ENCODE measurements at regions not wholly inside any gene's neighbourhood (a gene's known extent, or its start where the extent isn't known, plus 50 kb on each side); places are given as distances from the start of the nearest gene placed in this dataset.

GRCh38 chr11:13874597-13874996, 87.9 kb upstream of the SPON1 start:
- no peak for DNase-seq

DNA sequence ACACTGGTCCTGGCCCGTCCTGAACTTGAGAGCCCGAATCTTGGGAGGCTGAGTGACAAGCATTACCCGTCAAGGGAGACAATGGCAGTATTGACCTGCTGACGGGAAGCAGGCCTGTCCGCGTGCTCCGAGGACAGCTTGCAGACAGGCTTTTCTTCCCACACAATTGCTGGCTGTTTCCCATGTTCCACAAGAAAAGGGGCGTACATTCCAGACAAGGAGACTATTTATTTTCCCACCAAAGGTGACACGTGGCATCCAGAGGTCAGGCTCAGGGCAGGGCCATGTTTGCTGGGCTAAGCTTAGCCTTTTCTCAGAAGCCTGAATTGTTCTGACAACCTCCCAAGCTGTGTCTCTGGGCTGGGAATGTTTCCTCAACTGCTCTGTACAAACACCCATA, 86.9 kb upstream of the SPON1 start:
- DNase-seq, result no peak

GRCh38 chr11:13876423-13876822, 86.1 kb upstream of the SPON1 start:
- DNase-seq, result no peak

- no peak for DNase-seq
Measured at GRCh38 chr11:13878077-13878476, 84.4 kb upstream of the SPON1 start.

GRCh38 chr11:13880634-13881033, 81.9 kb upstream of the SPON1 start:
- DNase-seq, result no peak

DNA sequence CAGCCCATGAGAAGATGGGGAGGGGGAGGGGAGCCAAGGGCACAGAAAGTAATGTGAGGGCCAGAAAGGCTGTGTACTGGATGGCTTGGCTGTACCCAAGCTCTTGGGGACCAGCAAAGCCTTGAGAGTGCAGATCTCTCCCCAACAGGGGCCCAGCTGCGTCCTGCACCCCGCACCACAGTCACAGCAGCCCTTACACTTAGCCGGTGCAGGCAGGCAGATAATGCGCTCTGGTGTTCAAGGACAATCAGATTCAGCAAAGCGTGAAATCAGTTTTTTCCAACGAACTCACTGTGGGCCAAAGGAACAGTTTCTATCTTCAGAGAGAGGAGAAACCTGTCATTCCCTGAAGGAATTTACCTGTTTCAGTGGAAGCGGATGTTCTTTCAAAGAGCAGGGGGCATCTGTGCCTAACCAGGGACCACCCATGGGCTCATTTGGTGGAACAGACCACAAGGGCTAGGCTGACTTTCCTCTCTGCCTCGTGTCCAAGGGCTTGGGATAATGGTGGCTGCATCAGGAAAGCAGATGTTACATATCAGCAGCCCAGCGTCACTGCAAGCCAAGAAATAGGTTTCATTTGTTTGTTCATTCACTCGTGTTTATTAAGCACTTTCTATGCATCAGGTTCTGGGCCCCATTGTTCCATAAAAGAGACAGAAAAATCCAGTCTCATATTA, 81.2 kb upstream of the SPON1 start:
- DNase-seq, result no peak

DNA sequence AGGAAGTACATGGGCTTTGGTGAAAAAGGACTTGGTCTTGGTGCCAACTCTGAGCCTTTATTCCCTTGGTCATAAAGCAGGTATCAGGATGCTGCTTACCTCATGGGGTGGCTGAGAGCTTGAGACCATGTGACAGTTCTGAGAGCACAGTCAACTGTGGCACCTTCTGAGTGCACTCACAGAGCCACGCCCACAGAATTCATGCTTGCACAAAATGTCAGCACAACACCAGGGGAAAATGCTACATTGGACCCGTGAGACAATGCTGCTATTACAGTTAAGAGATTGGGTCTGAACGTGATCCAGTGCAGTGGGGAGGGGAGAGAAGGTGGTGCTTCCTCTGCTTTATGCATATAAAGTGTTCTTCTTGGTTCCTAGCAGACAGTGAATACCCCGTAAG, 79.5 kb upstream of the SPON1 start:
- DNase-seq, result peak; percentile 85

DNA sequence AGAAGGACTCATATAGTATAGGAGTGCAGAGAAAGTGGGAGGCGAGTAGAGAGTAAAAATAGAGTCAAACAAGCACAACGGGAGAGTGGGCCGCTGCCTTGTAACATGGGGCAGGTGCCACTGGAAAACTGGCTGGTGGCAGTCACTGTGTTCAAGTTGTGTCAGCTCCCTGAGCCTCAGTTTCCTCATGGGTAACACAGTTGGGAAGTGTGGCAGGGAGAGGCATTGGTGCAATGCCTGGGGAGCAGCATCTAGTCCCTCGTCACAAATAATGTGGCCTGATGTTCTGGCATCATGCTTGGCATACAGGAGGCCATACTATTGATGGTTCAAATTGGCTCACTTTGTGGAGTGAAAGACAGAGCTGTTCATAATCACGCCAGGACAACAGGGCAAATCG, 78.9 kb upstream of the SPON1 start:
- DNase-seq, result no peak

- DNase-seq, result no peak
Measured at GRCh38 chr11:13884158-13884799, 78.2 kb upstream of the SPON1 start.

- no peak for DNase-seq
Measured at GRCh38 chr11:13885083-13885482, 77.4 kb upstream of the SPON1 start.

DNA sequence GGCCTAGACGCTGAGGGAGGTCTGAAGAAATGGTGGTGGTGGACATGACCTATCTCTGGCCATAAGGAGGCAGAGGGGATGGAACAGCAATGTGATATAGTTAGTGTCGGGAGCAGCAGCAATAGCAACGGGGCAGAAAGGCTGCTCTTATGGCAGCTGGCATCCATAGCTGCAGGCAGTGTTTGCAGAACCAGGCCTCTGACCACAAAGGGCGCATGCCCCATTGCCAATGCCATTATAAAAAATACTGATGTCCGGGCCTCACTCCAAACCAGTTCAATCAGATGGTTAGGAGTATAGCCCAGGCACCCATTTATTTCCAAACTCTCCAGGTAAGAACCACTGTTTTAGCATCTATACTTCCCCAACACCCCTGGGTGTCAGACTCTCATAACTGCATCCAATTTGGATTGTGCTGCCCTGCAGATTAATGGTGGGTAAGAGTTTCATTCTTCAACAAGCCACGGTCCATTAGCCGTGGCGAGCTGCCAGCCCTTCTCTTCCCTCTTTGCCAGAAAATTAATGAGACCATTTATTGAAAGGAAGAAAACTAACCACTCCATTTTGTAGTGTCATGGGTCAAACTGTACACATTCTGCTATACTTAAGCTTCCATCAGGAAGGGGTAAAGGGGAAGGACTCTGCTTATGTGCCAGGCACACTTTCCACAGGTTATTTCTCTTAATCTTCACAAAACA, 72.8 kb upstream of the SPON1 start:
- DNase-seq, result peak; percentile 93

DNA sequence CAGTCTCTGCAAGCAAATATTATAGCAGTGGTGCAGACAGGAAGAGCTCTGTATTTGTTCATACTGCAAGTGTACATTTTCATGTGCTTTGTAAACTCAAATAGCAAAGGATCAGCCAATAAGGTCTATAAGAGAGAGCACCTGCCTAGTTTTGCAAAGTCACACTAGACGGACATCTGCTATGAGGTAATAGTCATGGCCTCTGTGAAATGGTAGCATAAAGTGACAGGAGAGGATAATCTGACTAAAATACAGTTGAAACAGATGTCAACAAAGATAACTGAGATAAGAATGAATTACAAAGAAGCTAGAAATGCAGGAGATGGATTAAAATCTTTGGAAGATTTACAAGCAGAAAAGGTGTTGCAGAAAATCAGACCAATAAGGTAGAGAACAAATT, 70.6 kb upstream of the SPON1 start:
- DNase-seq, result peak; percentile 54

DNA sequence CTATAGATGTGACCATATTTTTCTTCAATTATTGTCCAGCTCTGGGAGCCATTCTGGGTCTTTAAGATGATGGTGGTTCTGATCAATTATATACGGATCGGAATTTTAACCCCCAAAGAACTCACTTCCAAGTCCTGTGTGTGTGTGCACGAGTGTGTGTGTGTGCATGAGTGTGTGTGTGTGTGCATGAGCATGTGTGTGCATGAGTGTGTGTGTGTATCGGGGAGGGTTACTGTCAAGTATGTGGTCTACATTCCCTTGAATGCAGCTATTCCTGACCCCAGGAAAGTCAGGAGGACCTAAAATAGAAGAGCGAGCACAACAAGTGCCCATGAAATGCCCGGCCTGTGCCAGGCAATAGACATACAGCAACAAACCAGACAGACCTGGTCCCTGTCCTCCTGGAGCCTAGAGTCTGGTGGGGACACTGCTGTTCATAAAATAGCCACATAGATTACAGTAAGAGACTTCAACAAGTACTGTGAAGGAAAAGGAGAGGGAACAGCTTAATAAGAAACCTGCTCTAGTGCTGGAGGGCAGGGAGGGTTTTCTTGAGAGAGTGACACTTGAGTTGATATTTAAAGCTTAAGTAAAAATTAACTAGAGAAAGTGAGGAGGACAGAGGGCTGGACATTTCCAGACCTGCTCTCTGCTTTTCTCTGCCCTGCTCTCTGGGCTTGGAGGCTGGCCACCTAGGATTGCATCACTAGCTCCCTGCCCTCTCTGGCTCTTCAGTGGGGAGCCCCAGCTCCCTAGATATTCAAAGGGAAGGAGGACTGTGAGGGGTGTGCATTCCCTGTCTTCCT, 66.1 kb upstream of the SPON1 start:
- no peak for DNase-seq

GRCh38 chr11:13896981-13897353, 65.6 kb upstream of the SPON1 start:
- no peak for DNase-seq

GRCh38 chr11:13897646-13898276, 64.8 kb upstream of the SPON1 start:
- DNase-seq, result no peak

GRCh38 chr11:13899603-13900002, 62.9 kb upstream of the SPON1 start:
- DNase-seq, result no peak

GRCh38 chr11:13902523-13902922, 60.0 kb upstream of the SPON1 start:
- DNase-seq, result no peak

- DNase-seq, result no peak
Measured at GRCh38 chr11:13905137-13905781, 57.3 kb upstream of the SPON1 start.

GRCh38 chr11:13907678-13908077, 54.8 kb upstream of the SPON1 start:
- DNase-seq, result no peak

DNA sequence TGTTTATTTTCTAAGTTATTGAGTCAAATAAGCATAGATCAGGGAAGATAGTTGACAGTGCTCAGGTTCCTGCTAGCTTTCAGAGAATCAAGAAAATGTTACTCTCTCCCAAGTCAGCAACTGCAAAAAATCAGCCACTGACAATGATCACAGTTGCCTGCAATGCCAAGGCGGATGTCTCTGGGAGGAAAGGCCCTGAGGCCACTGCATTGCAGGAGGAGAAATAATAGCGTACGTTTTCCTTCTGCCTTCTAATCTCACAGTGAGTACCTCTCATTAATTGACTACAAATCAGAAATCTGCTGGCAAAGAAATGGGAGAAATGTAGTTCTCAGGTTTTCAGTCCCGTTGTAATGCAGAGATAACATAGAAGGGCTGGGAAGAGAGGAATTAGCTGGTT, 54.0 kb upstream of the SPON1 start:
- DNase-seq, result no peak

Data from NCI-H345 (cell line).